Renal pelvis (tissue), 1 donor: ENCODE measurements at regions not wholly inside any gene's neighbourhood (a gene's known extent, or its start where the extent isn't known, plus 50 kb on each side); places are given as distances from the start of the nearest gene placed in this dataset.
A peak's percentile ranks its signal among the peaks of the same experiment; 100 is the strongest.

Experiments
- DNase-seq: peaks from one replicate; pipeline ENCODE4 v3.0.0-alpha.2; 2013

- no peak for DNase-seq
Observed at GRCh38 chr2:83784947-83785346, 674.1 kb downstream of the SUCLG1 start.

- no peak for DNase-seq
Observed at GRCh38 chr2:83784315-83784714, 674.8 kb downstream of the SUCLG1 start.

DNA sequence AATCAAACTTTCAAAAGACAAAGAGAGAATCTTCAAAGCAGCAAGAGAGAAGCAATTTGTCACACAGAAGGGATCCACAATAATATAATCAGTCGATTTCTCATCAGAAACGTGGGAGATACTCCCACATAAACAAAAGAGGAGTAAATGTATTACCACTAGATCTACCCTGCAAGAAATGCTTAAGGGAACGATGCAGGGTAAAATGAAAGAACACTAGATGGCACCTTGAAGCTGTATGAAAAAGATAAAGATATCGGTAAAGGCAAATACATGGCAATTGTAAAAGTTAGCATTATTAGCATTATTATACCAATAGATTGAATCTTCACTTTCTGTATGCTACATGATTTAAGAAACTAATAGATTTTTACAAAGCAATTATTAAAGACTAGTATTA is 677.0 kb downstream of the SUCLG1 start:
- DNase-seq = no peak

DNA sequence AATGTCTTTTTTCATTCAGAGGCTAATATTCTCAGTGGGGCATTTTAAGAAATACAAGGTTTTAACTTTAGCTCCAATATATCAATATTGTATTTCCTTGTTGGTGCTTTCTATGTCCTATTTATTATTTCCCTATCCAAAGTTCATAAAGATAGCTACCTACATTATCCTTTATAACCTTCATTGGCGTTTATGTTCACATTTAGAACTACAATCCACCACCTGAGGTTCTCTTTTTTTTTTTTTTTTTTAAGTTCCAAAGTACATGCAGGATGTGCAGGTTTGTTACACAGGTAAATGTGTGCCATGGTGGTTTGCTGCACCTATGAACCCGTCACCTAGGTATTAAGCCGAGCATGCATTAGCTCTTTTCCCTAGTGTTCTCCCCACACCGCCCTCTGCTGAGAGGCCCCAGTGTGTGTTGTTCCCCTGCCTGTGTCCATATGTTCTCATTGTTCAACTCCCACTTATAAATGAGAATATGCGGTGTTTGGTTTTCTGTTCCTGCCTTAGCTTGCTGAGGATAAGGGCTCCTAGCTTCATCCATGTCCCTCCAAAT is 694.6 kb downstream of the SUCLG1 start:
- DNase-seq = no peak

- DNase-seq = no peak
Observed at GRCh38 chr2:83757329-83757728, 701.8 kb downstream of the SUCLG1 start.

- no peak for DNase-seq
Observed at GRCh38 chr2:83756219-83756618, 702.9 kb downstream of the SUCLG1 start.

- no peak for DNase-seq
Observed at GRCh38 chr2:83747141-83747540, 711.9 kb downstream of the SUCLG1 start.

DNA sequence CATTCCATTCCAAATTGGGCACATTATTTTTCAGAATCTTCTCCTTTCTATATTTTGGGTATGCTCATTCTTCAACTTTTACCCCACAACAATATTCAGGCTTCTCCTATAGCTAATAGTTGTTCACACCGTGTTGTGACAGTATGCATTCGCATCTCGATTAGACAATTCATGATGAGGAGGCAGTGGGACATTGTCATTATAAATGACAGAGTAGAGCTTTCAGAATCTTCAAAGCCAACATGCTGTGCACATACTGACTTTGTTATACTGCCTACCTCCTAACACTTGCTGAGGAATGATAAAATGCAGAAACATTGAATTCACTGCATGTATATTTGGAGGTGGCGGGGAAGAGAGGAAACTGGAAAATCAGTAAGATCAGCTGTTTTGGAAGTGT is 714.2 kb downstream of the SUCLG1 start:
- DNase-seq = no peak

GRCh38 chr2:83742117-83742782 is 716.8 kb downstream of the SUCLG1 start:
- peak; percentile 9 for DNase-seq

- DNase-seq = no peak
Observed at GRCh38 chr2:83730223-83730622, 728.9 kb downstream of the SUCLG1 start.

DNA sequence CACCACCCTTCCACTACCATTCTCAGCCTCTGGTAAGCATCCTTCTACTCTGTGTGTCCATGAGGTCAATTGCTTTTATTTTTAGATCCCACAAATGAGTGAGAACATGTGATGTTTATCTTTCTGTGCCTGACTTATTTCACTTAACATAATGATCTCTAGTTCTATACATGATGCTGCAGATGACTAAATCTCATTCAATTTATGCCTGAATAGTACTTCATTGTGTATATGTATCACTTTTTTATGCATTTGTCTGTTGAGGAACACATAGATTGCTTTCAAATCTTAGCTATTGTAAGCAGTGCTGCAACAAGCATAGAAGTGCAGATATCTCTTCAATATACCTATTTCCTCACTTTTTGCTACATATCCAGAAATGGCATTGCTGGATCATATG is 733.3 kb downstream of the SUCLG1 start:
- DNase-seq = no peak

DNA sequence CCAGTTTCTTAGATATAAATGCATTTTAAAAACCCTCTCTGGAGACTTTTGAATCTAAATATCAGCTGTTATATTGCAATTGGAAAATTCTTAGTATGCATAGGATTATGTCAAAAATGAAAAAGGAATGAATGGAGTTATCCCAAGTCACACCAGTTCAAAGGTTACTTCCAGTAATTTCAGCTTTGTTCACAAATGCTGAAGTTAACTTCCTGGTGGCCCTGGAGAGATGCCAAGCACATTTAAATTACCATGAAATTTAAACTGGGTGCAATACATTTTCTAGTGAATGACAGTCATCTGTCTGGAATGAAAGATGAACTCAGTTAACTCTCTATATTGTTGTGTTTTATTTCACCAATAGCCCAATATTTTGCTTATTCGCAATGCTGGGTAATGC is 753.9 kb downstream of the SUCLG1 start:
- no peak for DNase-seq

GRCh38 chr2:83703598-83703997 is 755.5 kb downstream of the SUCLG1 start:
- no peak for DNase-seq

- no peak for DNase-seq
Observed at GRCh38 chr2:83696838-83697237, 762.2 kb downstream of the SUCLG1 start.

DNA sequence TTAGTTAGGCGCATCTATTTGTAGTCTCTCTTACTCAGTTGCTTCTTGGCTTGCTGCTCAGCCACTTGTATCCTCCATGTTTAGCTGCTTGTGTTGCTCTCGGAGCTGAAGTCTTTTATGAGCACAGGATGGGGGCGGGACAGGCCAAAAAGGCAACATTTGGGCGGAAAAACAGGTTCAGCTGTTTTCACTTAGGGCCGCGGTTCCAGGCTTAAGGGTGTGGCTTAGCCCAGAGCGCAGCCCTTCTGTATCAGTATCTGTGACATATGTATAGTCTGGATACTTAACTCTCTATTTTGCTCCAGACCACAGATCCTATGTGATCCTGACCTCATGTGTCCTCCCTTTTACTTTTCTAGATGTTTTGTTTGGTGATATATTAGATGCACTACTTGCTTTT is 763.5 kb downstream of the SUCLG1 start:
- DNase-seq = no peak

GRCh38 chr2:83695037-83695436 is 764.0 kb downstream of the SUCLG1 start:
- DNase-seq = no peak

DNA sequence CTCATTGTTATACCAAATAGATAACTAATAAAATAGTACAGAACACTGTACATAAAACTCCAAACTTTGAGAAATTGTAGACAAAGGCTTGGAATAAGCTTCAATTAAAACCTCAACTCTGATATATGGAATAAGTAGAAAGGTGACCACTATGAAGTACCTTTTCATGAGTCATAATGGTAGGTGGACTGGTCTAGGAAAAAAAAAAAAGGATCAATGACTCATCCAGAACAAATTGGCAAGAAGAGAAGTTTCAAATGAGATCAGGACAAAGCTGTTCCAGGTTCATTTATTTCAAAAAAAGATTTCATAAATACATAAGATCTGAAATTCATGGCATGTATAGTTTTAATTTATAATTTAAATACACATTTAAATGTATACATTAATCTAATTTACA is 769.7 kb downstream of the SUCLG1 start:
- no peak for DNase-seq

DNA sequence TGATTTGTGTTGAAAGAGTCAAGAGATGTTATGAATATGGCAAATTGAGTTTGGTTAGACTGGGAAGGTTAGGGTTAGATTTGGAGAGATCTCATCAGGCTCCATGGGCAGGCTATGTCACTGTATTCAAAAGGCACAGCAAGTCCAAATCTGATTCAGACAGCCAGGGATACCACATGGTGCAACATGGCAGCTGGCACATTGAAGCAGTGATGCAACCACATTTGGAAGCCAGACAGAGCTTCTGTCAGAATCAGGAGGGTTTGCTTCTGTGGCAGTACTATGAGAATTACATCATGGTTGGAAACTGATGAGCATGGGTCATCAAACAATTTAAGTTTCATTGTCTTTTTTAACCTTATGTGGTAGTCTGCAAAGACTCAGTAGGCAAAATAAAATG is 772.2 kb downstream of the SUCLG1 start:
- no peak for DNase-seq

DNA sequence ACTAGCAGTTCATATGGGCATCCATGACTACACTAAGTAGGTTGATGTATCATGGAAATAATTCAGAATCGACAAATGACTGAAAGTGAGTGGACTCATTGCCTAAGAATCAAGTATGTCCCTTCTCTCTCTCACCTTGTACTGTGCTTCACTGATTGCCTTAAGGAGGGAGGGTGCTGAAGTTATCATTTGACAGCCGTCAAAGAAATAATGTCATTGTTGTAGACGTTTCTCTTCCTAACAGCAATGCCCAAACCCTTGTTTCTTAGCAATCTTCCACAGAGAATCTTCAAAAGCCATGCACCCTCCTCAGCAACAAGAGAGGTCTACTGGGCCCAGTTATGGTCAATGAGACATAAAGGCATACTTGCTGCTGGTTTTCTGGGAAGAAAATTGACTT is 785.0 kb downstream of the SUCLG1 start:
- DNase-seq = no peak

DNA sequence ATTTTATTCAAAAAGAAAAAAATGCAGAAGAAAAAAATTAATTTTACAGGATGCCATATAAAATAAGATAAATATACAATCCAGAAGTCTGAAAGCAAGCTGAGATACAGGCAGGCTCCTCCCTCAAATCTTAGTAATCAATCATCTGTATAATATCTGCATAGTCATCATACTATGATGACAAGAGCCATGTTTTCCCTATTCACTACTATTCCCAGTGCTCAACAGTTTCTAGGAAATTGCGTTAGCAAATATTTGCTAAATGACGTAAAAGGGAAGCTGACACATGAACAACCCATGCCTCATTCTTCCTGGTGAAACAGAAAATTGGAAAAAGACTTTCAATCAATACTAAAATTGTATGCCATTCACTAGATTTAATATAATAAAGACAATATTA is 793.2 kb downstream of the SUCLG1 start:
- DNase-seq = no peak

DNA sequence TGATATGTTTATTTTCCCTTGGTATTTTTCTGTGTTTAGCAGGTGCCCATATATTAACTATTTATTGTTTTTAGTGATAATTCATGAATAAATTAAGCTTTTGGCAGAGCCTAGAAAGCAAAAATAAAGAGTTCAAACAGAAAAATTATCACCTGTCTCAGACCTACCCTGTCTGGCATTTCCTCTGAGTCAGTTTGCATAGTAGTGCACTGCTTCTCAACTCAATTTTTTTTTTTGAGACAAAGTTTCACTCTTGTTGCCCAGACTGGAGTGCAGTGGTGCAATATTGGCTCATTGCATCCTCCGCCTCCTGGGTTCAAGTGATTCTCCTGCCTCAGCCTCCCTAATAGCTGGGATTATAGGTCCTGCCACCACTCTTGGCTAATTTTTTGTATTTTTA is 793.9 kb downstream of the SUCLG1 start:
- DNase-seq = no peak

GRCh38 chr2:83661711-83662110 is 797.4 kb downstream of the SUCLG1 start:
- no peak for DNase-seq

- DNase-seq = no peak
Observed at GRCh38 chr2:83654091-83654611, 804.9 kb downstream of the SUCLG1 start.

DNA sequence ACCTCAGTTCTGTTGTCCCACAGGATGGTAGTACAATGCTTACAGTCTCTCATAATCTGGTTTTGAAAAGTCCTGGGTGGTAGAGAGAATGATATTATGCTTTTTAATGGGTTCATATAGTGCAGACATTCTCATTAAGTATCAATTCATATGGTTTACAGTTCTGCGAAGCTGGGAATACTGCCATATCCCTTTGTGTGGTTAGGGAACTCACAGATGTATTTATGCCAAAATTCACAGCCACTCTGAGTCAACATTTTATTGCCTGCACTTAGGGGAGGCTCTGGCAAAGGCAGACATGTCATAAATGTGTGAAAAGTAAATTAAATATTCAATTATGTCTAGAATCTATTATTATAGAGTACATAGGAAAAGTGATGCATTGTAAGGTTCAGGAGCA is 808.2 kb downstream of the SUCLG1 start:
- DNase-seq = no peak
